ENCODE measurements at regions not wholly inside any gene's neighbourhood (a gene's known extent, or its start where the extent isn't known, plus 50 kb on each side); places are given as distances from the start of the nearest gene placed in this dataset.

GRCh38 chr2:138959031-138959430 lies 178.8 kb upstream of the NXPH2 start:
- Histone ChIP-seq H3K4me3 (replicated peaks; ENCODE audit: insufficient read depth, low read length) (no peak overlapping the region), H3K27me3 (ENCODE audit: insufficient read depth, poor library complexity, severe bottlenecking) (no peaks in the 10 kb centered on the region), H3K27ac (replicated peaks) (no peak overlapping the region)
- no peak for DNase-seq (ENCODE audit: low read depth in 1 of 2, low spot score in 1 of 2)
- TF ChIP-seq REST (IDR thresholded peaks at IDR 0.05; ENCODE audit: insufficient replicate concordance, low read depth), result no peak
- TF ChIP-seq GABPA (IDR thresholded peaks at IDR 0.05; ENCODE audit: low read depth), result no peak
- TF ChIP-seq CTCF (IDR thresholded peaks at IDR 0.05; ENCODE audit: insufficient read depth, low read length), result no peak
- TF ChIP-seq POLR2AphosphoS5 (IDR thresholded peaks at IDR 0.05; ENCODE audit: low read depth), result no peak
- no peak for TF ChIP-seq SPI1 (IDR thresholded peaks at IDR 0.05; ENCODE audit: borderline replicate concordance, low read depth)

- H3K27ac ChIP-seq (replicated peaks), result no peak overlapping the region
- no peak for TF ChIP-seq POLR2AphosphoS5 (IDR thresholded peaks at IDR 0.05; ENCODE audit: low read depth)
- TF ChIP-seq CTCF (IDR thresholded peaks at IDR 0.05; ENCODE audit: insufficient read depth, low read length), result no peak
- DNase-seq (ENCODE audit: low read depth in 1 of 2, low spot score in 1 of 2), result no peak
- no peaks in the 10 kb centered on the region for H3K27me3 ChIP-seq (ENCODE audit: insufficient read depth, poor library complexity, severe bottlenecking)
- H3K4me3 ChIP-seq (replicated peaks; ENCODE audit: insufficient read depth, low read length), result no peak overlapping the region
Observed at GRCh38 chr2:138956116-138956515, 175.9 kb upstream of the NXPH2 start.

GRCh38 chr2:138950486-138950885 lies 170.3 kb upstream of the NXPH2 start:
- no peak overlapping the region for H3K27ac ChIP-seq (replicated peaks)
- no peak overlapping the region for H3K4me3 ChIP-seq (replicated peaks; ENCODE audit: insufficient read depth, low read length)
- no peaks in the 10 kb centered on the region for H3K27me3 ChIP-seq (ENCODE audit: insufficient read depth, poor library complexity, severe bottlenecking)
- DNase-seq (ENCODE audit: low read depth in 1 of 2, low spot score in 1 of 2), result no peak
- TF ChIP-seq SPI1 (IDR thresholded peaks at IDR 0.05; ENCODE audit: borderline replicate concordance, low read depth), result no peak
- TF ChIP-seq CTCF (IDR thresholded peaks at IDR 0.05; ENCODE audit: insufficient read depth, low read length), result no peak
- TF ChIP-seq GABPA (IDR thresholded peaks at IDR 0.05; ENCODE audit: low read depth), result no peak
- no peak for TF ChIP-seq REST (IDR thresholded peaks at IDR 0.05; ENCODE audit: insufficient replicate concordance, low read depth)
- no peak for TF ChIP-seq POLR2AphosphoS5 (IDR thresholded peaks at IDR 0.05; ENCODE audit: low read depth)

GRCh38 chr2:138949517-138949916 lies 169.3 kb upstream of the NXPH2 start:
- Histone ChIP-seq H3K4me3 (replicated peaks; ENCODE audit: insufficient read depth, low read length) (no peak overlapping the region), H3K27ac (replicated peaks) (no peak overlapping the region), H3K27me3 (ENCODE audit: insufficient read depth, poor library complexity, severe bottlenecking) (no peaks in the 10 kb centered on the region)
- TF ChIP-seq REST (IDR thresholded peaks at IDR 0.05; ENCODE audit: insufficient replicate concordance, low read depth), result no peak
- no peak for TF ChIP-seq SPI1 (IDR thresholded peaks at IDR 0.05; ENCODE audit: borderline replicate concordance, low read depth)
- TF ChIP-seq GABPA (IDR thresholded peaks at IDR 0.05; ENCODE audit: low read depth), result no peak
- no peak for TF ChIP-seq CTCF (IDR thresholded peaks at IDR 0.05; ENCODE audit: insufficient read depth, low read length)
- no peak for TF ChIP-seq POLR2AphosphoS5 (IDR thresholded peaks at IDR 0.05; ENCODE audit: low read depth)
- DNase-seq (ENCODE audit: low read depth in 1 of 2, low spot score in 1 of 2), result no peak
